GM23338 (cell line): ENCODE measurements at regions not wholly inside any gene's neighbourhood (a gene's known extent, or its start where the extent isn't known, plus 50 kb on each side); places are given as distances from the start of the nearest gene placed in this dataset.

Experiments
- ATAC-seq: fragments of 200-7000 bp; cut with Tn5 transposase; 3 replicates; pipeline ENCODE4 v1.9.1; 2020
- DNase-seq: peaks from one replicate; pipeline ENCODE4 v3.0.0-alpha.2; 2015; ENCODE audit warnings: low spot score
- H2AFZ ChIP-seq: fragments of 200-600 bp; sonication (generic); 2 replicates; pipeline ENCODE4 v1.8.0; 2016; ENCODE audit warnings: antibody characterized with exemption, mild to moderate bottlenecking, moderate library complexity
- H3F3A ChIP-seq: fragments of 200-600 bp; sonication (generic); replicated peaks from 2 replicates; pipeline ENCODE4 v1.8.0; 2017; ENCODE audit warnings: antibody characterized with exemption, mixed run types, low read depth
- H3K27ac ChIP-seq: fragments of 200-600 bp; sonication (generic); 2 replicates; pipeline ENCODE4 v1.6.1; 2016; ENCODE audit warnings: low read depth
- H3K27me3 ChIP-seq: fragments of 200-600 bp; sonication (generic); 2 replicates; pipeline ENCODE4 v1.8.0; 2016; ENCODE audit warnings: mild to moderate bottlenecking, mixed run types, moderate library complexity; ENCODE audit not compliant: insufficient read depth
- H3K36me3 ChIP-seq: fragments of 200-600 bp; sonication (generic); 2 replicates; pipeline ENCODE4 v1.8.0; 2016; ENCODE audit warnings: mild to moderate bottlenecking; ENCODE audit not compliant: insufficient read depth
- H3K4me1 ChIP-seq: fragments of 200-600 bp; sonication (generic); 2 replicates; pipeline ENCODE4 v1.8.0; 2016; ENCODE audit warnings: mild to moderate bottlenecking, moderate library complexity; ENCODE audit not compliant: insufficient read depth
- H3K4me2 ChIP-seq: fragments of 200-600 bp; sonication (generic); 2 replicates; pipeline ENCODE4 v1.7.1; 2017; ENCODE audit warnings: mixed run types
- H3K4me3 ChIP-seq: fragments of 200-600 bp; sonication (generic); 2 replicates; pipeline ENCODE4 v1.6.1; 2016; ENCODE audit warnings: mixed run types
- H3K79me2 ChIP-seq: fragments of 200-600 bp; sonication (generic); replicated peaks from 2 replicates; pipeline ENCODE4 v1.8.0; 2017; ENCODE audit warnings: mild to moderate bottlenecking; ENCODE audit not compliant: insufficient read depth
- H3K9me2 ChIP-seq: fragments of 200-600 bp; sonication (generic); 2 replicates; pipeline ENCODE4 v1.8.0; 2017; ENCODE audit not compliant: insufficient read depth
- H4K20me1 ChIP-seq: fragments of 200-600 bp; sonication (generic); replicated peaks from 2 replicates; pipeline ENCODE4 v1.8.0; 2017; ENCODE audit warnings: mild to moderate bottlenecking; ENCODE audit not compliant: insufficient read depth
- H3K27ac Mint-ChIP-seq: 2 replicates; pipeline ENCODE4 v1.8.0; 2020; ENCODE audit warnings: inconsistent platforms, mild to moderate bottlenecking, moderate library complexity, mixed read lengths
- H3K27me3 Mint-ChIP-seq: 3 replicates; pipeline ENCODE4 v1.8.0; 2022; ENCODE audit warnings: low read depth, mild to moderate bottlenecking, moderate library complexity, mixed read lengths, inconsistent platforms; ENCODE audit not compliant: insufficient read depth, poor library complexity
- H3K36me3 Mint-ChIP-seq: 3 replicates; pipeline ENCODE4 v1.8.0; 2021; ENCODE audit warnings: low read depth, mild to moderate bottlenecking, inconsistent platforms, moderate library complexity, mixed read lengths
- H3K4me1 Mint-ChIP-seq: 3 replicates; pipeline ENCODE4 v1.8.0; 2020; ENCODE audit warnings: mild to moderate bottlenecking, inconsistent platforms, mixed read lengths
- H3K4me3 Mint-ChIP-seq: 3 replicates; pipeline ENCODE4 v1.8.0; 2021; ENCODE audit warnings: moderate library complexity, mild to moderate bottlenecking, inconsistent platforms, mixed read lengths
- H3K9me3 Mint-ChIP-seq: 3 replicates; pipeline ENCODE4 v1.8.0; 2020; ENCODE audit warnings: moderate library complexity, mild to moderate bottlenecking, inconsistent platforms, mixed read lengths
- CREB1 ChIP-seq: fragments of 250-450 bp; sonication (Bioruptor Pico); IDR thresholded peaks from 2 replicates; pipeline ENCODE4 v1.5.0; 2020; ENCODE audit warnings: low read depth, mild to moderate bottlenecking, moderate library complexity
- EZH2 ChIP-seq: fragments of 200-600 bp; sonication (generic); IDR thresholded peaks from one replicate; pipeline ENCODE4 v1.8.0; 2017; ENCODE audit warnings: antibody characterized with exemption, mild to moderate bottlenecking, low read depth; ENCODE audit not compliant: unreplicated experiment
- JUNB ChIP-seq: IDR thresholded peaks from one replicate; pipeline ENCODE4 v1.6.1; 2016; ENCODE audit warnings: antibody characterized with exemption; ENCODE audit not compliant: unreplicated experiment
- POLR2AphosphoS5 ChIP-seq: IDR thresholded peaks from 2 replicates; pipeline ENCODE4 v1.6.1; 2016; ENCODE audit warnings: antibody characterized with exemption, low read depth
- STAT1 ChIP-seq: IDR thresholded peaks from one replicate; pipeline ENCODE4 v1.6.1; 2016; ENCODE audit warnings: antibody characterized with exemption; ENCODE audit not compliant: unreplicated experiment
- ZNF331 ChIP-seq: fragments of 250-450 bp; sonication (Bioruptor Pico); IDR thresholded peaks from 2 replicates; pipeline ENCODE4 v1.5.0; 2020; ENCODE audit warnings: low read depth, mild to moderate bottlenecking, moderate library complexity
- TF ChIP-seq, protein P1 (sequence below): IDR thresholded peaks from one replicate; pipeline ENCODE4 v1.6.1; 2018; ENCODE audit warnings: antibody characterized with exemption; ENCODE audit not compliant: unreplicated experiment
- TF ChIP-seq, protein P2 (sequence below), 2 experiments: fragments of 200-600 bp in 1 of 2; sonication (generic) in 1 of 2; conservative IDR thresholded peaks; 2 replicates each; pipeline versions ENCODE4 v1.5.1 to v1.6.1; 2016 to 2017; ENCODE audit warnings: antibody characterized with exemption in 2 of 2, low read depth in 2 of 2, mild to moderate bottlenecking in 2 of 2, moderate library complexity in 1 of 2
- TF ChIP-seq, protein P3 (sequence below): IDR thresholded peaks from 2 replicates; pipeline ENCODE4 v1.6.1; 2016; ENCODE audit warnings: antibody characterized with exemption

DNA sequence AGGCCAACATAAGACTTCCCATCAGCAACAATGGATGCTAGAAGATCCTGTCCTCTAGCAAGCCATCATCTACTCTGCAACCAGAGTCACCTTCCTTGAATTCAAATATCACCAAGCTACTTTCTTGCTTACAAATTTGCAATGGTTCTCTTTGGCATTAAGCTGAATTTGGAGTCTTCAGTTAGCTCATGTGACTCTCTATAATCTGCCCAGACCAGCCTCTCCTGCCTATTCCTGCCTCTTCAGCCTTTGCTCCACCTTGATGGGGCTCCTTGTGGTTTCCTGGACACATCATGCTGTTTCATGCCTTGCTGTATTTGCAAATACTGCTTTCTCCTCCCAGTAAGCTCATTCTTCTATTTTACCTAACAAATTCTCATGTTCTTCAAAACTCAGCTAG lies 82.3 kb downstream of the RASSF10 start (continued):
- TF ChIP-seq ZNF331 (CRISPR knock-in tag) (no peak), STAT1 (no peak)
- TF ChIP-seq, protein P1, sequence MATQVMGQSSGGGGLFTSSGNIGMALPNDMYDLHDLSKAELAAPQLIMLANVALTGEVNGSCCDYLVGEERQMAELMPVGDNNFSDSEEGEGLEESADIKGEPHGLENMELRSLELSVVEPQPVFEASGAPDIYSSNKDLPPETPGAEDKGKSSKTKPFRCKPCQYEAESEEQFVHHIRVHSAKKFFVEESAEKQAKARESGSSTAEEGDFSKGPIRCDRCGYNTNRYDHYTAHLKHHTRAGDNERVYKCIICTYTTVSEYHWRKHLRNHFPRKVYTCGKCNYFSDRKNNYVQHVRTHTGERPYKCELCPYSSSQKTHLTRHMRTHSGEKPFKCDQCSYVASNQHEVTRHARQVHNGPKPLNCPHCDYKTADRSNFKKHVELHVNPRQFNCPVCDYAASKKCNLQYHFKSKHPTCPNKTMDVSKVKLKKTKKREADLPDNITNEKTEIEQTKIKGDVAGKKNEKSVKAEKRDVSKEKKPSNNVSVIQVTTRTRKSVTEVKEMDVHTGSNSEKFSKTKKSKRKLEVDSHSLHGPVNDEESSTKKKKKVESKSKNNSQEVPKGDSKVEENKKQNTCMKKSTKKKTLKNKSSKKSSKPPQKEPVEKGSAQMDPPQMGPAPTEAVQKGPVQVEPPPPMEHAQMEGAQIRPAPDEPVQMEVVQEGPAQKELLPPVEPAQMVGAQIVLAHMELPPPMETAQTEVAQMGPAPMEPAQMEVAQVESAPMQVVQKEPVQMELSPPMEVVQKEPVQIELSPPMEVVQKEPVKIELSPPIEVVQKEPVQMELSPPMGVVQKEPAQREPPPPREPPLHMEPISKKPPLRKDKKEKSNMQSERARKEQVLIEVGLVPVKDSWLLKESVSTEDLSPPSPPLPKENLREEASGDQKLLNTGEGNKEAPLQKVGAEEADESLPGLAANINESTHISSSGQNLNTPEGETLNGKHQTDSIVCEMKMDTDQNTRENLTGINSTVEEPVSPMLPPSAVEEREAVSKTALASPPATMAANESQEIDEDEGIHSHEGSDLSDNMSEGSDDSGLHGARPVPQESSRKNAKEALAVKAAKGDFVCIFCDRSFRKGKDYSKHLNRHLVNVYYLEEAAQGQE: no peak
- TF ChIP-seq, protein P2, sequence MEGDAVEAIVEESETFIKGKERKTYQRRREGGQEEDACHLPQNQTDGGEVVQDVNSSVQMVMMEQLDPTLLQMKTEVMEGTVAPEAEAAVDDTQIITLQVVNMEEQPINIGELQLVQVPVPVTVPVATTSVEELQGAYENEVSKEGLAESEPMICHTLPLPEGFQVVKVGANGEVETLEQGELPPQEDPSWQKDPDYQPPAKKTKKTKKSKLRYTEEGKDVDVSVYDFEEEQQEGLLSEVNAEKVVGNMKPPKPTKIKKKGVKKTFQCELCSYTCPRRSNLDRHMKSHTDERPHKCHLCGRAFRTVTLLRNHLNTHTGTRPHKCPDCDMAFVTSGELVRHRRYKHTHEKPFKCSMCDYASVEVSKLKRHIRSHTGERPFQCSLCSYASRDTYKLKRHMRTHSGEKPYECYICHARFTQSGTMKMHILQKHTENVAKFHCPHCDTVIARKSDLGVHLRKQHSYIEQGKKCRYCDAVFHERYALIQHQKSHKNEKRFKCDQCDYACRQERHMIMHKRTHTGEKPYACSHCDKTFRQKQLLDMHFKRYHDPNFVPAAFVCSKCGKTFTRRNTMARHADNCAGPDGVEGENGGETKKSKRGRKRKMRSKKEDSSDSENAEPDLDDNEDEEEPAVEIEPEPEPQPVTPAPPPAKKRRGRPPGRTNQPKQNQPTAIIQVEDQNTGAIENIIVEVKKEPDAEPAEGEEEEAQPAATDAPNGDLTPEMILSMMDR (conservative IDR thresholded peaks at IDR 0.05; ENCODE audit: low read depth in 2 of 2): no peak

DNA sequence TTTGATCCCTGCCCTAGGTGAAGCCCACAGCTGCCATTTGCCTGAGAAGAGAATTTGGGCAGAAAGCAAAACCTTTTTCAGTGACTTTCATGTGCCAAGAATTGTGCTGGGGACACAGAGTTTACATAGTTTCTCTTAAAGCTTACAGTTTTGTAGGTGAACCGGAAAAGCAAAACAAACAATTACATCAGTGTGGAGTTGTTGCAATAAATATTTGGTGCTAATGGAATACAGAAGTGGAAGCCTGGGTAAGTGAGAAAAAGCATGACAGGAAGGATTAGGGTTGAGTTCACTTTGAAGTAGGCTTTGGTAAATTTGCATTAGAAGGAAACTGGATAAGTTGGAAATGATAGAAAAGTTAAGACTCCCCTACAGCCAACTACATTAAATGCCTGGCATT lies 82.7 kb downstream of the RASSF10 start:
- Histone ChIP-seq H3K4me3 (no peak overlapping the region), H3K4me1 (peaks cover 7% of the 10 kb centered on the region; the same call in 1 of the 2 replicates), H3K79me2 (no peaks in the 10 kb centered on the region), H4K20me1 (no peaks in the 10 kb centered on the region), H2AFZ (peak overlapping the region; percentile 28; the same call in 1 of the 2 replicates), H3K27me3 (no peaks in the 10 kb centered on the region), H3K9me2 (0 out of 2 replicates have a peak, but pooled peaks cover 3% of the 10 kb centered on the region), H3K36me3 (no peaks in the 10 kb centered on the region), H3K4me2 (no peak overlapping the region), H3K27ac (no peak overlapping the region), H3F3A (no peaks in the 10 kb centered on the region)
- TF ChIP-seq JUNB (no peak), POLR2AphosphoS5 (no peak), EZH2 (no peak), CREB1 (no peak)
- TF ChIP-seq, protein P3, sequence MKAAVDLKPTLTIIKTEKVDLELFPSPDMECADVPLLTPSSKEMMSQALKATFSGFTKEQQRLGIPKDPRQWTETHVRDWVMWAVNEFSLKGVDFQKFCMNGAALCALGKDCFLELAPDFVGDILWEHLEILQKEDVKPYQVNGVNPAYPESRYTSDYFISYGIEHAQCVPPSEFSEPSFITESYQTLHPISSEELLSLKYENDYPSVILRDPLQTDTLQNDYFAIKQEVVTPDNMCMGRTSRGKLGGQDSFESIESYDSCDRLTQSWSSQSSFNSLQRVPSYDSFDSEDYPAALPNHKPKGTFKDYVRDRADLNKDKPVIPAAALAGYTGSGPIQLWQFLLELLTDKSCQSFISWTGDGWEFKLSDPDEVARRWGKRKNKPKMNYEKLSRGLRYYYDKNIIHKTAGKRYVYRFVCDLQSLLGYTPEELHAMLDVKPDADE: no peak
- DNase-seq (no peak), ATAC-seq (no peak)
- H3K27ac Mint-ChIP-seq: no peak overlapping the region
- H3K4me1 Mint-ChIP-seq: peaks cover 9% of the 10 kb centered on the region; the same call in 2 of the 3 replicates
- peaks cover 5% of the 10 kb centered on the region; the same call in 2 of the 3 replicates for H3K36me3 Mint-ChIP-seq
- H3K4me3 Mint-ChIP-seq: no peak overlapping the region
- peaks cover 15% of the 10 kb centered on the region for H3K9me3 Mint-ChIP-seq
- H3K27me3 Mint-ChIP-seq: peaks cover 3% of the 10 kb centered on the region
